T-helper 1 cell treated with Interleukin-12 subunit alpha and Interleukin-12 subunit beta and Interleukin-4 antibody, amounts not matched to agents 30 μg/mL and 1 μg/mL, for 36 hours (primary cell): ENCODE measurements at regions not wholly inside any gene's neighbourhood (a gene's known extent, or its start where the extent isn't known, plus 50 kb on each side); places are given as distances from the start of the nearest gene placed in this dataset.

ENCODE experiments used
- H3K27ac Mint-ChIP-seq: one replicate; pipeline ENCODE4 v1.8.0; 2021; ENCODE audit warnings: mild to moderate bottlenecking, mixed read lengths
- H3K27me3 Mint-ChIP-seq: one replicate; pipeline ENCODE4 v1.8.0; 2021; ENCODE audit warnings: low read depth, mixed read lengths
- H3K36me3 Mint-ChIP-seq: one replicate; pipeline ENCODE4 v1.8.0; 2021; ENCODE audit warnings: low read depth, mixed read lengths
- H3K4me1 Mint-ChIP-seq: one replicate; pipeline ENCODE4 v1.8.0; 2021; ENCODE audit warnings: low read depth, mixed read lengths
- H3K4me3 Mint-ChIP-seq: one replicate; pipeline ENCODE4 v1.8.0; 2021; ENCODE audit warnings: mild to moderate bottlenecking, moderate library complexity, mixed read lengths
- H3K9me3 Mint-ChIP-seq: one replicate; pipeline ENCODE4 v1.8.0; 2021; ENCODE audit warnings: mixed read lengths

DNA sequence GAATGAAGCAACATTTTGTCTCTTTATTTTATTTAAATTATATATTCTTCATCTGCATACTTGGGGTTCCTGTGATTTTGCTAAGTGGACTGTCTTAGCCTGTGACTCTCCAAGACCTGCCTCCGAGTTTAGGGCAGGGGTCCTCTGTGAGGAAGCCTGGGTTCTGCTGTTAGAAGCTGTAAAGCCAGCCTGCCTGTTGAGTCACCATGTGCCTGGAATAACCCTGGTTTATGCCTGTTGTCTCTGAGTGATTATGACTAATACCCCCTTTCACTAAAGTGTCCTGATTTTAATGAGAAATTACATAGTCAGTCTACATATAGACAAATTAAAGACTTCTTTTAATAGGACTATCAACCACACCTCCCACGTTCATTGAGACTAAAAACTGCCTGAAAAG is 369.1 kb downstream of the ZNF521 start:
- Mint-ChIP-seq H3K27ac (no peak overlapping the region), H3K9me3 (no peaks in the 10 kb centered on the region), H3K4me3 (no peak overlapping the region), H3K27me3 (no peaks in the 10 kb centered on the region), H3K4me1 (no peaks in the 10 kb centered on the region), H3K36me3 (no peaks in the 10 kb centered on the region)

DNA sequence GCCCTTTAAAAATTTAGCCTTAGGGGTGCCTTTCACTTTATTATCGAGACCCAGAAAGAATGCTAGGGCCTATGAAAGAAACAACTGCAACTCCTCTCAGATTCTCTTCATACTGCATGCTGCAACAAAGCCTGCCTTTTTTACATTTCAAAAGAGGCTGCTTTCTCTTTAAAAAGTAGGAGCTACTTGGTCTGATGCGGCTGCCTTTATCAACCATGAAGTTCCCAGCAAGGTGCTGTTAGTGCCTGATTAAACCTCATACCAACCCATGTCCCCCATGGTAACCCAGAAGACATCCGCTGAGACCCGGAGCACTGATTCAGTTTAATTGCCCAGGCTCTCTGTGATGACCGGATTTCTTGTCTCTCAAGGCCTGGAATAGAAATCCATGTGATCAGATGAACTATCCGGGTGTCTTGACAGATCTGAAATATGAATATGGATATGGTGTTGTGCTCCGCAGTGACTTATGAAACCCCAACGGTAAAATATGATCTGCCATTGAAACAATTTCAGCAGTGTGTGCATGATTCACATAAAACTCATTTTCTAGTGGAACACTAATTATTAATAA is 368.3 kb downstream of the ZNF521 start:
- Mint-ChIP-seq H3K36me3 (no peaks in the 10 kb centered on the region), H3K4me3 (no peak overlapping the region), H3K4me1 (no peaks in the 10 kb centered on the region), H3K9me3 (no peaks in the 10 kb centered on the region), H3K27me3 (no peaks in the 10 kb centered on the region), H3K27ac (no peak overlapping the region)

DNA sequence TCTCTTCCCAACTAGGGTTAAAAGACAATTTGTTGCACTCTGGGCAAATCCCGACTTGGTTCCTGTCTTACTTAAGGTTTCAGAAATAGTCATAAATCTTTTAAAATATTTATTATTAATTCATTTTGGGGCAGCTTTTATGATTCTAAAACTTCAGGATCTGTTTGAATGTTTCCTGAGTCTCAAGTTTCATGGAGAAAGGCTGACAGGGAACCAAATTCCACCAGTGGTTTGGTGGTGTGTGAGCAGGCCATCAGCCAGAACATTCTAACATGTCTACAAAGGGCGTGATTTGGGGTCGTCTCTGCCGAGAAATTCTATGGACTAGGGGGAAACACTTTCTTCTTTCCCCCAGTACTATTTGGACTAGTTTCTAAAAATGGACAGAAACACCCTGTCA is 366.4 kb downstream of the ZNF521 start:
- Mint-ChIP-seq H3K9me3 (no peaks in the 10 kb centered on the region), H3K36me3 (no peaks in the 10 kb centered on the region), H3K4me1 (no peaks in the 10 kb centered on the region), H3K27ac (no peak overlapping the region), H3K4me3 (no peak overlapping the region), H3K27me3 (no peaks in the 10 kb centered on the region)

DNA sequence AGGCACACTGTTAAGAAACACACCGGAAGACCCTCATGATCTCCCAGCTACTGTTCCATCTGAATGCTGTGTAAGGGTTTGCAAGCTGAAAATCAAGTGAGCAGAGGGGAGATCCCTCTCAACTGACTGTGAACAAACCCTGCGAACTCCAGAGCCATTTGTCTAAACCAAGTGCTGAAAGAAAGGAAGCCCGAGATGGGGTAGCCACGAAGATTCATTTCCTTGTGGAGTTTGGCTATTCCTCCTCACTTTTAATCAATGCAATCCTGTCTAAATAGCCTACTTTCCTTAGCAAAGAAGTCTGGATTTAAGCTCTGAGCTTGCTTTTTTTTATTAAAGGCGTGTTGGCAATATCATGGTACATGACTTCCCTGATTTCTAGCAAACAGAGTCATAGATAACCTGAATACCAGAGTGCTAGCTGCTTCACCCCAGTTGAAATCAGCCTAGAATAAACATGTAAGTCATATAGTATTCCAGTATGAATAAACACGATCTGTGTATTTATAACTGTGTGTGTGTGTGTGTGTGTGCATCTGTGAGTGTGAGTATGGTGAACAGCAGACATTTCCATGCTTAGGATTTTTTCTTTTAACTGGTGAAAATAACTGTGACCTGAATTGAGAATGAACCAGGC is 365.2 kb downstream of the ZNF521 start:
- Mint-ChIP-seq H3K9me3 (no peaks in the 10 kb centered on the region), H3K27me3 (no peaks in the 10 kb centered on the region), H3K27ac (no peak overlapping the region)

DNA sequence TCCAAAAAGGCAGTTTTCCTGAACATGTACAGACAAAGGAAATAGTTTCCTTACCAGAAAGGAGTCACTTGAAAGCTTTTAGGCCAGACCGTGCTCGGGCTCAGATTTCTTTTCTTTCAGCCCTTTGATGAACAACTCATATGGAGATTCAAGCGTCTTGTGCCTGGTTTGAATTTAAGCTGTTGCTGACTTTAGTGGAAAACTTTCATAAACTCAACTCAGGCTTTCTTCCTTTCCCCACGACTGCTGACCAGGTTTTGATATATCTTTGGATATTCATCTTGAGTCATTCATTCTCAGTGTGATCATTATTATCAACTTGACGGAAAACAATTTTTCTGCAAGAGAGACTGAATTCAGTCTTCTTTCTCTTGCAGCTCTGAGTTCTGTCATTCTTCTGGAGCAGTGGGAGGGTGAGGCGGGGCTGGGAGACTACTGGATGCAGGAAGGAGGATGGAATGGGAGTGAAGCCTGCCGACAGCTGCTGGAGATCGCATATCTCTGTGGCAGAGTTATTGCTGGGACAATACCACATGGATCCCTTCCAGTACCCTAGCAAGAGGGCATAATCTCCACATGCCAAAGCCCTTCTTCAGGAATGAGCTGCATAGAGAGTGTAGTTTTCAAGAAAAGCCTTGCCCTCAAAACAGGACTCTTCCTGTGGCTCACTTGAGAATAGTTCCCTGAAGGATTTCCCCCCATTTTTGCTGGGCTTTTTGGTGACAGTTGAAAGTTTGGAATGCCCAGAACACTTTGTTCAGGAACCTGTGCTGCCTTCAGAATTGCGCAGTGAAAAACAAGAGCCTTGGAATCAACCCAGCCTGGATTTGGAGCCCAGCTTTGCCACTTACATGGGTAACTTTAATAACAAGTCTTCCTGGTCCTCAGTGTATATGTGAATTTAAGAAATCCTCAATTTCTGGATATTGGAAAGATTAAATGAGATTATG is 364.4 kb downstream of the ZNF521 start:
- no peaks in the 10 kb centered on the region for H3K27me3 Mint-ChIP-seq
- no peaks in the 10 kb centered on the region for H3K36me3 Mint-ChIP-seq
- no peak overlapping the region for H3K27ac Mint-ChIP-seq
- H3K9me3 Mint-ChIP-seq: no peaks in the 10 kb centered on the region
- no peak overlapping the region for H3K4me3 Mint-ChIP-seq
- no peaks in the 10 kb centered on the region for H3K4me1 Mint-ChIP-seq

More for the DNA sequence above, 365.2 kb downstream of the ZNF521 start:
- Mint-ChIP-seq H3K4me3 (no peak overlapping the region), H3K36me3 (no peaks in the 10 kb centered on the region), H3K4me1 (no peaks in the 10 kb centered on the region)

DNA sequence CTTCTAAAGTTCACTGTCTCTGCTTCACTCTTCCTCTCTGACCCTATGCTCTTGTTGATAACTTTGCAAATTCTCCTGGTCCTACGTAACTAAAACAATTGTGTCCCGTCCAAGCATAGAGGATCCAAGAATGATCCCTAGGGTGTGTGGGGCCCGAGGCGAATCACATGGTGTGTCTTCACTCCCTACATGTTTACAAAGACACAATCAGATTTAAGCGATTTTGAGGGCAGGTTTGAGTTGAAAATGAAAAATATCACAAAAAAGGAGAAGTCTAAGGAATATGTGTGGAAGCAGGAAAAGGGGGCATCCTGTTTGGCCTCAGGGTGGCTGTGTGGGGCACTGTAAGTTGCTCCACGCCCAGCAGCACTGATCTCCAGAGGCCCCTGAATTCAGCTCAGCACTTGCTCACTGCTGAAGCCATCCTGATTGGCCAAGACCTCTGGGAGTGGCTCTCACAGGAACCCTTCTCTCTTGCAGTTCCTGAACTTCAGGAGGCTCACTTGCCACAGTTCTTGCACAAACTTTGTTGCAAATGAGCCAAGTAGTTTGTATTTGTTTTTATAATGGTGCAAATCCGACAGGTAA is 363.6 kb downstream of the ZNF521 start:
- Mint-ChIP-seq H3K36me3 (no peaks in the 10 kb centered on the region), H3K27ac (no peak overlapping the region), H3K9me3 (no peaks in the 10 kb centered on the region), H3K4me3 (no peak overlapping the region), H3K4me1 (no peaks in the 10 kb centered on the region), H3K27me3 (no peaks in the 10 kb centered on the region)

DNA sequence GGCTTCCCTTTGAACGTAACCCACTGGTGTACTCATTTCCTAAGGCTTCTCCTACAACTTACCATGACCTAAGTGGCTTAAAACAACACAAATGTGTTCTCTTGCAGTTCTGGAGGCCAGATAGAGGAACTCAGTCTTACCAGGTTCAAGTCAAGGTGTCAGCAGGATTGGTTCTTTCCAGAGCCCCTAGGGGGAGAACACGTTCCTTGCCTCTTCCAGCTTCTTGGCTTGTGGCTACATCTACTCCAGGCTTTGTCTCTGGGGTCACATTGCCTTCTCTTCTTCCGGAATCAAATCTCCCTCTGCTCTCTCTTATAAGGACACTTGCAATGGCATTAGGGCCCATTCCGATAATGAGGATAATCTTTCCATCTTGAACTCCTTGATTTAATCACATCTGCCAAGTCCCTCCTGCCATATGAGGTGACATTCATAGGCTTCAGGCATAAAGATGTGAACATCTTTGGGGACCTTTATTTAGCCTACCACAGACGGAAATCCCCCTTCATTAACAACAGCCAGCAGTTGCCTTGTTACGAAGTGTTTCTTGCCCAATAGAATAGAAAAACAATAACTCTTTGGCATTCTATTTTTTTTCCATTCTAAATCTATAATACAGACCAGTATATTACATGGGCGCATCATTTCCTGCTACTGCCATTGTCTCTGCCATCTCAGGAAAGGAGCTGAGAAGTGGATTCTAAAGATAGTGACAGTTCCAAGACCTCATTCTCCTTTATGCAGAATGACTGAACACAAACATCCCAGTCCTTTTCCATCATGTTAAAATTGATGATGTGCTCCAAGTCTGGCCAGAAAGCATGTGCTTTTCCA is 362.0 kb downstream of the ZNF521 start:
- H3K4me1 Mint-ChIP-seq: no peaks in the 10 kb centered on the region
- H3K27me3 Mint-ChIP-seq: no peaks in the 10 kb centered on the region
- no peak overlapping the region for H3K4me3 Mint-ChIP-seq
- no peaks in the 10 kb centered on the region for H3K36me3 Mint-ChIP-seq
- no peaks in the 10 kb centered on the region for H3K9me3 Mint-ChIP-seq
- no peak overlapping the region for H3K27ac Mint-ChIP-seq

DNA sequence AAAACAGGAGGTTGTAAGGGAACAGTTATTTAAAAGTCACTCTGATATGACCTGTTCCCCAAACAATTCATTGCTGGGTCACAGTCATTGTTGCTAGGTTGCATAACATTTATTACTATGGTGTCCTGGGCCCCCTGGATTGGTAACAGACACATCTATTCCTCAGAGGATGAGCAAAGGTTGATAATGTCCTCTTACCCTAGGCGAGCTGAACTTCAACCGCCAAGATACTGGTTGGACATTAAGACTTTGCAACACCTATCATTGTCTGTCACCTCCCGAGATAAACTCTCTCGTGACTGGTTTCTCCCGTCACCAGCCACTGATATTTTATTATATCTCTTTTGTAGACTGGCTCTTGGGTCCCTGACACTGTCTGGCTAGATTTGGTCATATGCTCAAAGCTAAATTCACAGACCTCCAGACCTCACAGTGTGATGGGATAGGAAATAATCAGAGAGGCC is 361.3 kb downstream of the ZNF521 start:
- H3K4me3 Mint-ChIP-seq: no peak overlapping the region
- no peak overlapping the region for H3K27ac Mint-ChIP-seq
- H3K4me1 Mint-ChIP-seq: no peaks in the 10 kb centered on the region
- no peaks in the 10 kb centered on the region for H3K9me3 Mint-ChIP-seq
- H3K27me3 Mint-ChIP-seq: no peaks in the 10 kb centered on the region
- no peaks in the 10 kb centered on the region for H3K36me3 Mint-ChIP-seq

DNA sequence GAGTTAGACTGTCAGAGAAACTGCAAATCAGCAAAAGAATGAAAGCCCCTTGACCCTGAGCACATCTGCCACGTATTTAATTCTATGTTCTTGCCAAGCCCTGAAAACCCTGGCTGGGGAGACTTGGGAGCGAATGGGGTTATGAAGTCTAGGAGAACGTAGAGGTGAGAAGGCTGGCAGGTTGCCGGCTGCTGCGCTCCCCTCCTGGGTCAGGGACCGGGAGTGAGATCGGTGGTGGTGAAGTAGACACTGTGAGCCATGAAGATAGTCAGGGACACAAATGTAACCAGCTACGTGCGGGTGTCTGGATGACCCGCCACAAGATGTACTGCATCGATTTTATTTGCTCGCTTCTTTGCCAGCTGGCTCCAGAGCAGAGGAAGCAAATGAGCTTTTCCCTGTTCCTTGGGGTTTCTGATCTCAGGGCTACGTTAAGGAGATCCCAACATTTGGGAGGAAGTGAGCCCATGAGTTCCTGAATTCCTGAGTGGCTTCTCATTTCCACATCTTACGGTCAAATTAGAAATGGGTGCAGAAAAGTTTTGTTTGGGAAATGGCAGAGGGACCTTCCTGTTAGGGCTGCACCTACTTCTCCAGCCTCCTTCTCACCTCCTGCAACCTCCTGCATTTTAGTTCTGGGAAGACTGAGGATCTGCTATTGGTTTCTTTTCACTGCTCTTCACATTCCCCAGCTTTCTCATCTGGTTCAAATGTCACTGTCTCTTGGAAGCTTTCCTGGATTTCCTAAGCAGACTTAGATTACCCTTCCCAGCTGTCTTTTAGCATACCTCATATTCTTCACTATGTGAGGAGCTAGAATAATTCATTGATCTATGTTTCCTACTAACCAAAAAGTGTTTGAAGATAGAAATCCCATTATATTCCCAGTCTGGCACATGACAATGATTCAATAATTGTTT is 360.6 kb downstream of the ZNF521 start:
- H3K9me3 Mint-ChIP-seq: no peaks in the 10 kb centered on the region
- H3K27me3 Mint-ChIP-seq: no peaks in the 10 kb centered on the region
- H3K4me3 Mint-ChIP-seq: no peak overlapping the region
- no peaks in the 10 kb centered on the region for H3K4me1 Mint-ChIP-seq
- no peaks in the 10 kb centered on the region for H3K36me3 Mint-ChIP-seq
- H3K27ac Mint-ChIP-seq: no peak overlapping the region

DNA sequence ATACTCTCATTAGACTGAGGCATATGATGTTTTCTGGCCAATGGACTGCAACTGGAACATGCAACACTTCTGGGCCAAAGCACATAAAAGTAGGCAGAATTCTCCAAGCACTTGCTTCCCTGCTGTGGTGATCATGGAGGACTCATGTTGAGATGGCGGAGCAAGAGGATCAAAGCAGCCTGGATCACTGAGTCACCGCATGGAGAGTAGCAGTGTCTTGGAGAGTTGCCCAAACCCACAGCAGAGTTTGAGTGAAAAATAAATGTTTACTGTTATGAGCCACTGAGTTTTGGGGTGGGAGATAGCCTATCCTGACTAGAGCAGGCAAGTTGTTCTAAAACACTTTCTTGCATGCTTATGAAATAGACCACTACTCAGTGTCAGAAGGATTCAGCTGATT is 359.5 kb downstream of the ZNF521 start:
- H3K27ac Mint-ChIP-seq: no peak overlapping the region
- H3K4me3 Mint-ChIP-seq: no peak overlapping the region
- H3K9me3 Mint-ChIP-seq: no peaks in the 10 kb centered on the region
- H3K4me1 Mint-ChIP-seq: no peaks in the 10 kb centered on the region
- H3K27me3 Mint-ChIP-seq: no peaks in the 10 kb centered on the region
- no peaks in the 10 kb centered on the region for H3K36me3 Mint-ChIP-seq

DNA sequence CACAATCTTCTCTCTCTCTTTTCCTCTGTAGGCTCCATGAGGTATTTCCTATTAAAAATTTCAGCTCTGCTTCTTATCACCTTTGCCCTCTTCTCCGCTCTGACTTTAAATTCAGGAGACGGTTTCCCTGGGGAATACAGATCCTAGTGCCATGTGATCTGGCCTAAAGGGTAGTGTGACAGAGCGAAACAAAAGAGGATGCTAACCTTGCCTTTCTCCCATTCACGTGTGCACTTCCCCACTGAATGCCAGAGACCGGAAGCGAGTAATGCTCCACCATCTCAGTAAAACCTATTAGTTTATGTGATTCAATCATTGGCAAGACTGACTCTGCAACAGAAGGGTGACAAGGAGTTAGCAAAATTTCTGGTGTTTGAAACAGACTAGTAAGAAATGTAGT is 358.3 kb downstream of the ZNF521 start:
- H3K4me3 Mint-ChIP-seq: no peak overlapping the region
- no peak overlapping the region for H3K27ac Mint-ChIP-seq
- H3K4me1 Mint-ChIP-seq: no peaks in the 10 kb centered on the region
- no peaks in the 10 kb centered on the region for H3K9me3 Mint-ChIP-seq
- H3K36me3 Mint-ChIP-seq: no peaks in the 10 kb centered on the region
- H3K27me3 Mint-ChIP-seq: no peaks in the 10 kb centered on the region

DNA sequence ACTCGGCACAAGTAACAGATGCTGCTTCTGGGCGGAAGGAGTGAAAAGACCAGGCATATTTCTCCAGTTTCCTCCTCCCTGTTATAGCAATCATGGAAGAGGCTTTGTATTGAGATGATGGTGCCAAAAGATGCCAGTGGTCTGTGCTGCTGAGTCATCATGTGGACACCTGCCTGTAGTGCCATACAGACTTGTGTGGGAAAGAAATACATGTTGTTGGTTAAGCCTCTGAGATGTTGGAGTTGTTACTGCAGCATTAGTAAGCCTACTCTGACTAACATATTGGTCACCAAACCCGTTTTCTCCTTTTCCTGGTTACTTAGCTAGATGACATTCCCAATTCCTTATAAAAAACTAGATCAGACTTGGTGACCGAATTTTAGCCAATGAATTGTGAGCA is 356.9 kb downstream of the ZNF521 start:
- Mint-ChIP-seq H3K9me3 (peaks cover 3% of the 10 kb centered on the region), H3K4me1 (no peaks in the 10 kb centered on the region), H3K27me3 (no peaks in the 10 kb centered on the region), H3K36me3 (no peaks in the 10 kb centered on the region), H3K4me3 (no peak overlapping the region), H3K27ac (no peak overlapping the region)

DNA sequence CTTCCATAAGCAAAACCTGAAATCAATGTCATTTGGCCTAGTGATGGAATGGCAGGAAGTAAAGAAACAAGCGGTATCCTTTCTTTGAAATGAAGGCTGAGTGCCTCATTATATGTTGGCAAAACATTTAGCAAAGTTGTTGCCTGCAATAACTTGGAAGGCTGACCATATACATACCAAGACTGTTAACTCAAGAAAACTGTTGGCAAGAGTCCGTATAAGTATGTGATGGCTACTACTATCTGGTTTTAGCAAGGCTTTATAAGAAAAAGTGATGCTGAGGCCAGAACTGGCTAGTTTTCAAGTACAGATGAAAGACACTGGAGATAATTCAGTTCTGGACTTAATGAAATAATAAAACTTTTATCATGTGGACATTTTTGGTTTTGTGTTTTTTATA is 356.2 kb downstream of the ZNF521 start:
- Mint-ChIP-seq H3K9me3 (peaks cover 4% of the 10 kb centered on the region), H3K27me3 (no peaks in the 10 kb centered on the region), H3K4me1 (no peaks in the 10 kb centered on the region), H3K4me3 (no peak overlapping the region), H3K27ac (no peak overlapping the region), H3K36me3 (no peaks in the 10 kb centered on the region)
